K562 (cell line): ENCODE measurements at regions not wholly inside any gene's neighbourhood (a gene's known extent, or its start where the extent isn't known, plus 50 kb on each side); places are given as distances from the start of the nearest gene placed in this dataset.

Source experiments
- ATAC-seq: fragments of 200-7000 bp; cut with Tn5 transposase; 3 replicates; pipeline ENCODE4 v1.9.1; 2020; ENCODE audit warnings: moderate library complexity
- BruUV-seq: library from RNA; stranded (reverse); fragments of 400-500 nt; replicated peaks from 2 replicates; lab custom pipeline; 2021; lab: Mats Ljungman, UMichigan
- CTCF ChIA-PET: fragments of 300-600 bp; formaldehyde crosslinking; extraction: SDS; loops from one replicate; lab custom pipeline; 2021; ENCODE audit warnings: low intra/inter-chr PET ratio; lab: Yijun Ruan, JAX
- POLR2A ChIA-PET: fragments of 300-600, 350-650 bp; sonication (Branson Sonifier 250); formaldehyde crosslinking; extraction: SDS; loops from one replicate; lab custom pipeline; 2021; ENCODE audit warnings: antibody characterized with exemption, inconsistent platforms; lab: Yijun Ruan, JAX
- DNase-seq, 4 experiments: peaks; one replicate each; pipeline versions ENCODE4 v3.0.0 to v3.0.0-alpha.2; 2011 to 2018; ENCODE audit warnings: low spot score in 3 of 4, mixed read lengths in 3 of 4; ENCODE audit errors: extremely low read depth in 1 of 4
- FAIRE-seq: peaks from 2 replicates; lab custom pipeline; 2011; peaks lifted over from hg19 to GRCh38; lab: Jason Lieb, UNC
- H2AFZ ChIP-seq: 2 replicates; pipeline ENCODE4 v1.6.0; 2011; ENCODE audit warnings: low read depth, low read length, control low read depth, inconsistent platforms
- H3K27ac ChIP-seq: fragments of 200-600 bp; 3 replicates; pipeline ENCODE4 v1.8.0; 2011; ENCODE audit warnings: low read depth, mild to moderate bottlenecking, control low read depth, inconsistent platforms, low read length, moderate library complexity, mixed read lengths; ENCODE audit errors: extremely low read depth
- H3K27me3 ChIP-seq, 2 experiments: fragments of 300-600 bp in 1 of 2; 2 replicates in 1 of 2; 3 replicates in 1 of 2; pipeline versions ENCODE4 v1.6.0 to v1.8.0; 2011; ENCODE audit warnings: inconsistent platforms in 2 of 2, low read length in 2 of 2, mild to moderate bottlenecking in 1 of 2, mixed read lengths in 1 of 2, moderate library complexity in 1 of 2; ENCODE audit not compliant: control insufficient read depth in 2 of 2, insufficient read depth in 2 of 2
- H3K36me3 ChIP-seq: fragments of 300-600 bp; 3 replicates; pipeline ENCODE4 v1.8.0; 2011; ENCODE audit warnings: mild to moderate bottlenecking, low read length, inconsistent platforms; ENCODE audit not compliant: control insufficient read depth, insufficient read depth
- H3K4me1 ChIP-seq, 2 experiments: fragments of 200-600 bp in 1 of 2; replicated peaks in 1 of 2; 2 replicates in 1 of 2; 3 replicates in 1 of 2; pipeline versions ENCODE4 v1.5.1 to v1.8.0; 2011; ENCODE audit warnings: inconsistent platforms in 2 of 2, low read length in 2 of 2, mild to moderate bottlenecking in 1 of 2, mixed read lengths in 1 of 2, moderate library complexity in 1 of 2; ENCODE audit not compliant: control insufficient read depth in 2 of 2, insufficient read depth in 2 of 2
- H3K4me2 ChIP-seq: 2 replicates; pipeline ENCODE4 v1.6.1; 2011; ENCODE audit warnings: low read length, control low read depth, inconsistent platforms, mixed read lengths; ENCODE audit not compliant: insufficient read depth
- H3K4me3 ChIP-seq: fragments of 200-600 bp; sonication (generic), shearing (Covaris generic); 2 replicates; pipeline ENCODE4 v1.5.1; 2016; ENCODE audit warnings: control low read depth, inconsistent platforms
- H3K79me2 ChIP-seq: fragments of 200-600 bp; 3 replicates; pipeline ENCODE4 v1.8.0; 2011; ENCODE audit warnings: low read length, inconsistent platforms; ENCODE audit not compliant: control insufficient read depth, insufficient read depth
- H3K9ac ChIP-seq, 2 experiments: 2 replicates each; pipeline versions ENCODE4 v1.6.0 to v1.6.1; 2011; ENCODE audit warnings: low read depth in 2 of 2, low read length in 2 of 2, control low read depth in 1 of 2, inconsistent platforms in 1 of 2, mild to moderate bottlenecking in 1 of 2, mixed read lengths in 1 of 2; ENCODE audit not compliant: insufficient read depth in 1 of 2
- H3K9me1 ChIP-seq: one replicate; pipeline ENCODE4 v1.6.0; 2011; ENCODE audit warnings: inconsistent platforms, mild to moderate bottlenecking, low read length, moderate library complexity; ENCODE audit not compliant: control insufficient read depth, insufficient read depth
- H3K9me3 ChIP-seq: replicated peaks from 2 replicates; pipeline ENCODE4 v1.5.1; 2011; ENCODE audit warnings: low read depth, low read length, inconsistent platforms; ENCODE audit not compliant: control insufficient read depth, insufficient read depth
- H4K20me1 ChIP-seq: replicated peaks from 2 replicates; pipeline ENCODE4 v1.6.1; 2011; ENCODE audit warnings: low read length, inconsistent platforms, mixed read lengths; ENCODE audit not compliant: control insufficient read depth, insufficient read depth
- BRD4 ChIP-seq: fragments of 200-600 bp; sonication (generic); IDR thresholded peaks from 2 replicates; pipeline ENCODE4 v1.6.1; 2017; ENCODE audit warnings: inconsistent platforms
- E2F3 ChIP-seq: fragments of 250-450 bp; sonication (Bioruptor Pico); IDR thresholded peaks from 2 replicates; pipeline ENCODE4 v1.4.0; 2020; ENCODE audit warnings: mild to moderate bottlenecking
- EP300 ChIP-seq: IDR thresholded peaks from 2 replicates; pipeline ENCODE4 v1.6.1; 2012; ENCODE audit warnings: low read length, improper control_type of control experiment
- ETV6 ChIP-seq, 3 experiments: fragments of 150-350 bp in 1 of 3; sonication (generic) in 1 of 3; formaldehyde crosslinking in 1 of 3; IDR thresholded peaks; 2 replicates each; pipeline versions ENCODE4 v1.6.1 to v1.8.0; 2014 to 2022; ENCODE audit warnings: borderline replicate concordance in 2 of 3, low read depth in 2 of 3, antibody characterized with exemption in 1 of 3, low read length in 1 of 3, mild to moderate bottlenecking in 1 of 3, missing genetic modification reagents in 1 of 3
- HLTF ChIP-seq: fragments of 450-650 bp; IDR thresholded peaks from 2 replicates; pipeline ENCODE4 v1.6.1; 2016
- HNRNPLL ChIP-seq: fragments of 200-400 bp; formaldehyde crosslinking; IDR thresholded peaks from 2 replicates; pipeline ENCODE4 v1.6.1; 2017; ENCODE audit warnings: low read length, low read depth, mild to moderate bottlenecking; ENCODE audit not compliant: poor library complexity, severe bottlenecking
- MAZ ChIP-seq, 2 experiments: fragments of 450-650 bp in 1 of 2; sonication (generic) in 1 of 2; formaldehyde crosslinking; IDR thresholded peaks in 1 of 2; conservative IDR thresholded peaks in 1 of 2; 2 replicates each; pipeline versions ENCODE4 v1.4.0 to v1.5.0; 2020; ENCODE audit warnings: mild to moderate bottlenecking in 1 of 2, missing genetic modification reagents in 1 of 2
- MCM5 ChIP-seq: fragments of 450-650 bp; IDR thresholded peaks from 2 replicates; pipeline ENCODE4 v1.6.1; 2016; ENCODE audit warnings: low read depth
- PCBP1 ChIP-seq: fragments of 200-400 bp; formaldehyde crosslinking; IDR thresholded peaks from 2 replicates; pipeline ENCODE4 v1.6.1; 2018; ENCODE audit warnings: mild to moderate bottlenecking, low read depth, low read length; ENCODE audit not compliant: poor library complexity, severe bottlenecking
- PHB2 ChIP-seq: fragments of 450-650 bp; IDR thresholded peaks from 2 replicates; pipeline ENCODE4 v1.6.1; 2017; ENCODE audit warnings: low read depth
- SRF ChIP-seq, 2 experiments: fragments of 250-450, 450-650 bp in 1 of 2; sonication (Bioruptor Pico) in 1 of 2; sonication (generic) in 1 of 2; formaldehyde crosslinking; IDR thresholded peaks; 2 replicates each; pipeline versions ENCODE4 v1.5.0 to v1.5.1; 2020 to 2022; ENCODE audit warnings: mild to moderate bottlenecking in 1 of 2, missing genetic modification reagents in 1 of 2
- STAG1 ChIP-seq: sonication (generic); formaldehyde crosslinking; IDR thresholded peaks from 2 replicates; pipeline ENCODE4 v1.5.0; 2020; ENCODE audit warnings: missing genetic modification reagents, borderline replicate concordance
- STAT5A ChIP-seq: IDR thresholded peaks from 2 replicates; pipeline ENCODE4 v1.6.1; 2012; ENCODE audit warnings: low read length, inconsistent platforms, borderline replicate concordance
- ZC3H11A ChIP-seq: IDR thresholded peaks from 2 replicates; pipeline ENCODE4 v1.6.1; 2012; ENCODE audit warnings: low read depth, low read length, improper control_type of control experiment
- ZNF79 ChIP-seq: fragments of 250-450 bp; sonication (Bioruptor Pico); IDR thresholded peaks from 2 replicates; pipeline ENCODE4 v1.4.0; 2020; ENCODE audit warnings: low read depth, mild to moderate bottlenecking, moderate library complexity
- WGBS: fragments of 100-300 bp; shearing (Covaris generic); methylation state at CpG from one replicate; pipeline ENCODE4 v1.1.6; 2016; ENCODE audit warnings: low coverage, mixed read lengths; ENCODE audit not compliant: insufficient coverage; ENCODE audit errors: missing lambda C conversion rate; 5-methylcytosine and 5-hydroxymethylcytosine counted together
- in situ Hi-C: fragments of 300-500 bp; cut with MboI; formaldehyde crosslinking; loops from 4 replicates; pipeline ENCODE4 v1.15.0; 2018; ENCODE audit warnings: inconsistent platforms, mixed read lengths
- intact Hi-C: fragments of 100-400 bp; cut with micrococcal nuclease; formaldehyde crosslinking; loops from 2 replicates; pipeline ENCODE4 v1.14.2; 2022
- TF ChIP-seq, protein P1 (sequence below): sonication (generic); formaldehyde crosslinking; IDR thresholded peaks from 2 replicates; pipeline ENCODE4 v1.8.1; 2023; ENCODE audit warnings: mild to moderate bottlenecking, missing genetic modification reagents
- TF ChIP-seq, protein P2 (sequence below): fragments of 250-450 bp; sonication (Bioruptor Pico); IDR thresholded peaks from 2 replicates; pipeline ENCODE4 v1.4.0; 2020; ENCODE audit warnings: mild to moderate bottlenecking, moderate library complexity

DNA sequence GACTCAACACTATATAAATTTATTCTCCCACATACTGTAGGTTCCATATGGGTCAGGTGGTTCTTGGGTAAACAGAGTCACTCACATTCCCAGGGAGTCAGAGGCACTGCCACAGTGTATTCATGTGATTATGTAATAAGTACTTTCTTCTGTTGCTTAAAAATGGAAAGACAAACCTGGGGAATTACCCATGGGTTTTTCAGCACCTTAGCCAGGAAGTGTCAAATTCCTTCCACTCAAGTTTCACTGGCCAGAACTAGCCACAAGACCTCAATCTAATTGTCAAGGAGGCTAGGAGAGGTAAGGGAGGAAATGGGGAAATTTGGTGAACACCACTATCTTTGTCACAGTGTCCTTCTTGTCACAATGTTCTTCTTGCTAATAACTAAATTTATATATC, 333.2 kb upstream of the MDGA2 start (continued):
- TF ChIP-seq STAG1 (CRISPR knock-in tag) (no peak), ZNF79 (no peak)
- TF ChIP-seq, all 486 proteins: peak for 0

GRCh38 chr14:48005986-48006385, 330.6 kb upstream of the MDGA2 start:
- 0 out of 2 replicates have a peak, but pooled peaks cover 2% of the 10 kb centered on the region for H3K9me3 ChIP-seq
- H3K27me3 ChIP-seq, result no peaks in the 10 kb centered on the region
- H3K9me1 ChIP-seq, result no peaks in the 10 kb centered on the region
- POLR2A ChIA-PET, result no interaction called here
- DNase-seq (no peak), FAIRE-seq (no peak), ATAC-seq (no peak)
- in situ Hi-C loops, result no loop called here
- no peaks in the 10 kb centered on the region for H3K4me1 ChIP-seq
- H3K79me2 ChIP-seq, result no peaks in the 10 kb centered on the region
- no peaks in the 10 kb centered on the region for H4K20me1 ChIP-seq
- no TSS peak for BruUV-seq
- CTCF ChIA-PET, result no interaction called here
- intact Hi-C loops, result no loop called here
- no peak overlapping the region for H3K4me2 ChIP-seq
- WGBS, result 0% methylated on average over 1 of the region's 1 CpG
- H3K27ac ChIP-seq, result no peak overlapping the region
- H3K4me3 ChIP-seq, result no peak overlapping the region
- no peaks in the 10 kb centered on the region for H3K36me3 ChIP-seq
- H3K9ac ChIP-seq, result no peak overlapping the region
- no peak overlapping the region for H2AFZ ChIP-seq
- TF ChIP-seq ETV6 (IDR thresholded peaks at IDR 0.05; ENCODE audit: borderline replicate concordance in 1 of 2, low read depth in 2 of 2, low read length in 1 of 2) (no peak), ETV6 (CRISPR knock-in tag; IDR thresholded peaks at IDR 0.05; ENCODE audit: borderline replicate concordance) (no peak), ZC3H11A (no peak), EP300 (no peak), PCBP1 (no peak), MAZ (CRISPR knock-in tag; conservative IDR thresholded peaks at IDR 0.05 in 1 of 2, IDR thresholded peaks at IDR 0.05 in 1 of 2) (no peak), E2F3 (CRISPR knock-in tag) (no peak), PHB2 (no peak), HNRNPLL (no peak), STAT5A (no peak), SRF (CRISPR knock-in tag; IDR thresholded peaks at IDR 0.05) (no peak), HLTF (no peak), MCM5 (no peak), BRD4 (no peak)
- TF ChIP-seq, protein P1, sequence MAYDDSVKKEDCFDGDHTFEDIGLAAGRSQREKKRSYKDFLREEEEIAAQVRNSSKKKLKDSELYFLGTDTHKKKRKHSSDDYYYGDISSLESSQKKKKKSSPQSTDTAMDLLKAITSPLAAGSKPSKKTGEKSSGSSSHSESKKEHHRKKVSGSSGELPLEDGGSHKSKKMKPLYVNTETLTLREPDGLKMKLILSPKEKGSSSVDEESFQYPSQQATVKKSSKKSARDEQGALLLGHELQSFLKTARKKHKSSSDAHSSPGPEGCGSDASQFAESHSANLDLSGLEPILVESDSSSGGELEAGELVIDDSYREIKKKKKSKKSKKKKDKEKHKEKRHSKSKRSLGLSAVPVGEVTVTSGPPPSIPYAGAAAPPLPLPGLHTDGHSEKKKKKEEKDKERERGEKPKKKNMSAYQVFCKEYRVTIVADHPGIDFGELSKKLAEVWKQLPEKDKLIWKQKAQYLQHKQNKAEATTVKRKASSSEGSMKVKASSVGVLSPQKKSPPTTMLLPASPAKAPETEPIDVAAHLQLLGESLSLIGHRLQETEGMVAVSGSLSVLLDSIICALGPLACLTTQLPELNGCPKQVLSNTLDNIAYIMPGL (CRISPR knock-in tag), result no peak
- TF ChIP-seq, protein P2, sequence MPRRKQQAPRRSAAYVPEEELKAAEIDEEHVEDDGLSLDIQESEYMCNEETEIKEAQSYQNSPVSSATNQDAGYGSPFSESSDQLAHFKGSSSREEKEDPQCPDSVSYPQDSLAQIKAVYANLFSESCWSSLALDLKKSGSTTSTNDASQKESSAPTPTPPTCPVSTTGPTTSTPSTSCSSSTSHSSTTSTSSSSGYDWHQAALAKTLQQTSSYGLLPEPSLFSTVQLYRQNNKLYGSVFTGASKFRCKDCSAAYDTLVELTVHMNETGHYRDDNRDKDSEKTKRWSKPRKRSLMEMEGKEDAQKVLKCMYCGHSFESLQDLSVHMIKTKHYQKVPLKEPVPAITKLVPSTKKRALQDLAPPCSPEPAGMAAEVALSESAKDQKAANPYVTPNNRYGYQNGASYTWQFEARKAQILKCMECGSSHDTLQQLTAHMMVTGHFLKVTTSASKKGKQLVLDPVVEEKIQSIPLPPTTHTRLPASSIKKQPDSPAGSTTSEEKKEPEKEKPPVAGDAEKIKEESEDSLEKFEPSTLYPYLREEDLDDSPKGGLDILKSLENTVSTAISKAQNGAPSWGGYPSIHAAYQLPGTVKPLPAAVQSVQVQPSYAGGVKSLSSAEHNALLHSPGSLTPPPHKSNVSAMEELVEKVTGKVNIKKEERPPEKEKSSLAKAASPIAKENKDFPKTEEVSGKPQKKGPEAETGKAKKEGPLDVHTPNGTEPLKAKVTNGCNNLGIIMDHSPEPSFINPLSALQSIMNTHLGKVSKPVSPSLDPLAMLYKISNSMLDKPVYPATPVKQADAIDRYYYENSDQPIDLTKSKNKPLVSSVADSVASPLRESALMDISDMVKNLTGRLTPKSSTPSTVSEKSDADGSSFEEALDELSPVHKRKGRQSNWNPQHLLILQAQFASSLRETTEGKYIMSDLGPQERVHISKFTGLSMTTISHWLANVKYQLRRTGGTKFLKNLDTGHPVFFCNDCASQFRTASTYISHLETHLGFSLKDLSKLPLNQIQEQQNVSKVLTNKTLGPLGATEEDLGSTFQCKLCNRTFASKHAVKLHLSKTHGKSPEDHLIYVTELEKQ (CRISPR knock-in tag), result no peak
